AG08396 (cell line): ENCODE measurements at regions not wholly inside any gene's neighbourhood (a gene's known extent, or its start where the extent isn't known, plus 50 kb on each side); places are given as distances from the start of the nearest gene placed in this dataset.
A peak's percentile ranks its signal among the peaks of the same experiment; 100 is the strongest.
"Not testable (repeated sequence)": the region's sequence is repeated elsewhere in the genome, so short reads cannot be mapped to it uniquely, and the experiment has no call there.

Source experiments
- DNase-seq: peaks from one replicate; pipeline ENCODE4 v3.0.0; 2012; ENCODE audit warnings: low spot score, mixed read lengths

DNA sequence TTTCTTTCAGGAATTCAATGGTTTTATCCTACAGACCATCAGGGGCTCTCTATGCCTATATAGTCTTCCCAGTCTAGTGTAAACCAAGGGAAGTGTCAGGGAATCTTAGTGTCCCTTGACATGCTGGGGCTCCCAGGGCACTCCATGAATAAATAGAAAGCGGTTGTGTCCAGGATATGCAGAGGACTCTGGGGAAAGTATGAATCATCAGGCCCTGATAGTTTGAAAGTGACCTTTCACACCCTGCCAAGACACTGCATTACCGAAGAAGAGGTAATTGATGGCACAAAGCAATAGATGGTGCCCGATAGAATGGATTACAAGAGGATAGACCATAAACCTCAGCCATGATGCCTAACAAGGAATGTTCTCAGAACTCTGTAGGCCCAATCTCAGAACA lies 163.3 kb upstream of the DAPK1 start:
- no peak for DNase-seq

DNA sequence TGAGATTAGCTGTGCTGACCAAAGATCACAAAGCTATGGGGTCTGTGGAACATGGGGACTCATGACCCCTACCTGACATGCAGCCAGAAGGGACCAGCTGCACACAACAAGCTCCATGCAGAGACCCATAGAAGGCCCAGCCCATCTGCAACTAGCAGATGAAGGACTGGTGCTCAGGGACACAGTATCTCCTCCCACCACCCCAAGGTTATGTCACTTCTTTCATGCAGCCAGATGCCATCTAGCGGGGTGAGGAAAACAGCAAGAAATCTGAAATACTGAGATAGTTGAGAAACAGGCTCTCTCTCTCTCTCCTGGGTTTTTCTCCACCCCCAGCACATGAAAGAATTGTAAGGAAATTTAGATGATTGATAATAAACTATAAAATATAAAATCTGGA lies 161.3 kb upstream of the DAPK1 start:
- DNase-seq = no peak

DNA sequence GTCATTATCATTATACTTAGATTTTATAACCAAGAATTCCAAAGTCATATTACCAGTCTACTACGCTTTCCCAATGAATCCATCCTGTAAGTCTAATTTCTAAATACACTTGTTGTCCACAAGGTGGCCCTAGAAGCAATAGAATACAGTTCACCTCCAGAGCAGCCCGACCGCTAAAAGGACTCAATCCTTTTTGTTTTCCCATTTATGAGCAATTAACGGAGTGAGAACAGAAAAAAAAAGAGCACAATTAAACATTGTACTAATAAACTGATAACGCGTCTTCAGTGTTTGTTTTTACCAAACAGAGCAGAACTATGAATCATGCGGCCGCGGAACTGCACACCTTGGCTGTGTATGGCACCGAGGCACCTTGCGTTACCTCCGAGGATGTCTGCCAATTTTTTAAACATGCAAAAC lies 160.7 kb upstream of the DAPK1 start:
- peak; percentile 33 for DNase-seq

DNA sequence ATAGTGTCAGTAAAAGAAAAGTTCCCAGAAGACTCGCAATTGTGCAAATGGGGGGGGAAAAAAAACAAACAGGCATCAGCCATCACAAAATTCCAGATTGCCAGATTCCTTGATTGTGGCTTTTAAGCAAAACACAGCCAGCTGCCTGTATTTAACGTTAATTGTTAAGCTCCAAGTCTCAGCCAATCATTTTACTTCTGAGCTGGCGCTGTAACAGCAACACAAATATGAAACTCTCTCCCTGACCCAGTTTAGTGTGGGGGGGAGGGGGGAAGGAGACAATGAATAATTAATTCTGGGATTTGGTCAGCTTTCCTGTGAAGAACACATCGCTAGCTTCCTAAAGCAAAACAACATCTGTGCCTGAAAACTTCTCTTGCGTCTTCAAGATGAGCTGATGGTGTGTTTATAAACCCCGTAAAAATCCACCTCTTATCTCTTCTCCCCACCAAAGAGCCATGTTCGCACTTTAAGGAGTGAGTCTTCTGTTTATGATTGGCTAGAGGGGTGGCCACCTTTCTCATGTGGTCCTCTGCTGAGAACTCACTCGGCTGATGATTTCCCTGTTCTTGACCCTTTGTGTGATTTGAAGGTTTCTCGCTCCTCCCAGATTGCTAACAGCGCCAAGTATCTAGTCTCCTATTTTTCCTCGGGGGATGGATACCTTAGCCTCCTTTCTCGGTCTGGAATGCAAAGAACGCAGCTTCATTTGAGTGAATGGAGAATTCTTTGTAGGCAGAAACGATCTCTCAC lies 160.2 kb upstream of the DAPK1 start:
- no peak for DNase-seq

DNA sequence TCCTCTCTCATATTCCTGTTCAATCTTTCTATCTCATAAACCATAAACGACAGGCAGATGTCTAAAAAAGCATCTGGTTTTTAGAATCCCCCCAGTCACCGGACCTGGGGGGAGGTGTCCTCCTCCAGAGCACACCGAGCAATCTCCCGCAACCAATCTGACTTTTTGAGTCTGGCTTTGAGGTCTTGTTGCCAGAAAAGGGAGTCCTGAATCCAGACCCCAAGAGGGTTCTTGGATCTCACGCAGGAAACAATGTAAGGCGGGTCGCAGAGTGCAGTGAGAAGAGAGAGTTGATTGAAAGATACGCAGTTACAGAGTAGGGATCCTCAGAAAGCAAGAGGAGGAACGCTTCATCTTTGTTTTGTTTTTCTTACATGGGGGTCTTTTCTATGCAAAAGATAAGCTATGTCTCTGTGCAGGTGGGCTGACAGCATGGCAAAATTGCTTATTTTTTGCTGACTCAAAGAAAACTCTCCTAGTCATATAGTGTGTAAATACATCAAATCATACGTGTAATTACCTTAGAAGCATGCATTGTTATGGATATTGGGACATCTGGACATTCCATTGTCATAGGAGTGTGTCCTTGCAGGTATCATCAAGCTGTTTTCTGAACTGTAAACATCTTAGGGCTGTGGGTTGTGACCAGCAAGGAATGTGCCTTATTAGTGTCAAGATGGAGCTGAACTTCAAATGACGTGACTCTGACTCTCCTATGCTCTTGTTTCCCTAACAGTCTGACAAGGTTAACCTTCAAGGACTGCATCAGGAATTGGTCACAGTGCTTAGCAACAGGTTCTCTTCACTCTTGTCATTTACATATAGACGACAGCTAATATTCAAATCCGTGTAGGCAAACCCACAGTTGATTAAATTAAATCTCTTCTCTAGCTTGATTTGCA lies 159.3 kb upstream of the DAPK1 start:
- DNase-seq = no peak

DNA sequence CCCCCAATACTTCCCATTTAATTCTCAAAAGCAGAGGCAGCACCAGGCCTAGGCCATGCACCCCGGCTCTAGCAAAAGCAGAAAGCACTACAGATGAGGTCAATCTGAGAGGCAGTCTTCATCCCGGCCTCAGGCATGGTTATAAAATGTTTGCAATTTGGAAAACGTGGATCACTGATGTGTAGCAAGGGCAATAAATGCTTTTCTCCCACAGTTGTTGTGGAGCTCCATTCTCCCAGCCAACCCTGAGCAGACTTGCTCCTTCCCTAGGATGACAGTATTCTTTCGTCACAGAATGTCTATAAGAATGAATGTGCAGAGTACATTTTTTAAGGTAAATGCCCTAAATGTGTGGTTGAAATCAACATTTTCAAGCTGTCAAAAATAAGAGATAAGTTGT lies 157.3 kb upstream of the DAPK1 start:
- no peak for DNase-seq

DNA sequence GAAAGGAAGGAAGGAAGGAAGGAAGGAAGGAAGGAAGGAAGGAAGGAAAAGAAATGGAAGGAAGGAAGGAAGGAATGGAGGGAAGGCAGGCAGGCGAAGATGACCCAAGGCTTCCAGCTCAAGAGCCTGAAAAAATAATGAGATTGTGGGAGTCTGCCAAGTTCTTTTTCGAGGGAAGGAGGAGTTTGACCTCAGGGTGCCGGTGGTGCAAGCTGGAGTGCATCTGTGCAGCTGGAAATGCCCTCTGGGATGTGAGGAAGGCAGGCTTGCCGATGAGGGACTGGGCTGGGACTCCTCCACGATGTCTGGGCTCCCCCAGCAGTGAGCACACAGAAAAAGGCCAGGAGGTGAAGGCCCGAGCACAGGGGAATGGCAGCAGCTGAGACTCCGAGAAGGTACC lies 154.9 kb upstream of the DAPK1 start:
- DNase-seq = no peak

DNA sequence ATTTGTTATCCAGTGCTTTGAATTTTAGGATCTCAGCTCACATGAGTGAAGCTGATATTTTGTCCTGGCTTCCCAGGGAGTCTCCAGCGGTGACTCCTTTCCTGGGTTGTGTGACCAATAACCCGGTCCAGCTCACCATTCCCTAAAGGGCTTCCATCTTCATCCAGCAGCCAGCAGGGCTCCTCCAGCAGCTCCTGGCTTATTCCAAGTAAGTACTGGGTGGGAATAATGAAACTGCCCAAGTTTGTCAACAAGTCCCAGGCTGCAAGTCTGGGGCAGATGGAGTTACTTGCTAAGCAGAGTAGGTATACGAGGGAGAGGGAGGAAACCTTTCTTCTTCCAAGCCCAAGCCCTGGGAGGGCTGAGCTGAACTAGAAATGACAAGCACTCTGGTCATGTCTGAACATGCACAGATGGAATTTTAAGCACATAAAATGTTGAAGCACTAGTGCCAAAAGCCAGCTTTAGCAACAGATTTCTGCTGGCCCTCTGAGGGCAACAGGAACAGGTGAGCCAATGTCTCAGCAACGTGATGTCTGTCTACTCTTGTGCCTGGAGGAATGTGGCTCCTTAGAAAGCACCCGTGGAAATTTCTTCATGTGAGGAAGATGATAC lies 153.7 kb upstream of the DAPK1 start:
- no peak for DNase-seq

DNA sequence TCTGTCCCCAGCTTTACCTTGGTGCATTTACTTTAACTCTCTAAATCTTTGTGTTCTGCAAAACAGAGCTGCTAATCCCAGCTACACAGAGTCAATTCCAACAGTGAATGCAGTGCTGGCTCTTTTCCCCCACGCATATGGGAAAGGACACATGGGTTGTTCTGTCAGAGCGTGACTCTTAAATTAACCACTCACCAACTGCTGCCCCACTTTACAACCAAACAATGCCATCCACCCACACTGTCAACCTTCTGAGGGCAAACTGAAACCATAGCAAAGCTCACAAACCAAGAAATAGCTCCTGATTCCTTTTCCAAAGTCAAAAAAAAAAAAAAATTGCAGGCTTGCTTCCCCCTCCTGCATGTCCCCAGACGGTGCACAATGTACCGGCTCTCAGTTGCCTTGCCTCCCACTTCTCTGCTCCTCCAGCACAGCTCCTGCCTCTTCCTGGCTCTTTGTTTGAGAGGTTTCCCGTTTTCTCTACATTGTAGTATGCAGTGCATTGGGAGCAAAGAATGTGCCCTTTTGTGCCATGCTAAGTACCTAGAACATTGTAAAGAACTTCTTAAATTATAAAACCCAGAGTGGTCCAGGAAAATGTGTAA lies 151.5 kb upstream of the DAPK1 start:
- DNase-seq = no peak

DNA sequence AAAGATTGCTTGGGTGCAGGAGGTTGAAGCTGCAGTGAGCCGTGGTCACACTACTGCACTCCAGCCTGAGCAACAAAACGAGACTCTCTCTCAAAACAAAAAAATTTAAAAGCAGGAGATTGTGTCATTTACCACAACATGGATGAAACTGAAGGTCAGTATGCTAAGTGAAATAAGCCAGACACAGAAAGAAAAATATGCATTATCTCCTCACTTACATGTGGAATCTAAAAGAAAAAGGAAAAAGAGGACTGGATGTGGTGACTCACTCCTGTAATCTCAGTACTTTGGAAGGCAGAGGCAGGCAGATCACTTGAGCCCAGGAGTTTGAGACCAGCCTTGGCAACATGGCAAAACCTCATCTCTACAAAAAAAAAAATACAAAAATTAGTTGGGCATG lies 146.8 kb upstream of the DAPK1 start:
- no peak for DNase-seq

DNA sequence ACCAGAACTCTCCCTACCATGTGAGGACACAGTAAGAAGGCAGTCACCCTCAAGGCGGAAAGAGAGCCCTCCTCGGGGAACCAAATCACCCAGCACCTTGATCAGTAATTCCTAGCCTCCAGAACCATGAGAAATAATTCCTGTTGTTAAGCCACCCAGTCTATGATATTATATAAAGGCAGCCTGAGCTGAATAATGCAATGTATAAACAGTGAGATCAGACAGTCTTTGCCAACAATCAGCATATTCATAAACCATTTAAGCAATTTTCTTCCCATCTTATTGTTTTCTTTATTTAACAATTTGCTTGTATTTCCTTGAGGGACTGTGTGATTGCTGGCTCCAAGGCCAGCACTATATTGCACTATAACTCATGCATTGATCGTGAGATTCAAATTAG lies 144.4 kb upstream of the DAPK1 start:
- DNase-seq = no peak

DNA sequence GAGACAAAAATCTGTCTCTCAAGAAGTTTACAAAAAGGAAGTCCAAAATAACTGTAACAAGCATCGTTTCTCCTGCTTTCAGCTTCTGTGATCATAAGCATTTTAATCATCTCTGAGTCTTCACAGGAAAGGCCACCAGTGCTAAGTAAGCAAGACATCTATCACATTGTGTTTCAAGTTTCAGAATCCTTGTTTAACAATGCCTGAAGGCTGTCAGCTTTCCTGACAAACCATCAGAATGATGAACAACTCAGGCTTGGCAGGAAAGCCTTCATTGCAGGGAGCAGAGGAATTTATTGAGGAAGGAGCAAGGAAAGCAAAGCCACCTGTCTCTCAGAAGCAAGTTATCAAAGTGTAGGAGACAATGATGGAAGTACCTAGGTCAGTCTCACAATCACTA lies 143.5 kb upstream of the DAPK1 start:
- DNase-seq = no peak

DNA sequence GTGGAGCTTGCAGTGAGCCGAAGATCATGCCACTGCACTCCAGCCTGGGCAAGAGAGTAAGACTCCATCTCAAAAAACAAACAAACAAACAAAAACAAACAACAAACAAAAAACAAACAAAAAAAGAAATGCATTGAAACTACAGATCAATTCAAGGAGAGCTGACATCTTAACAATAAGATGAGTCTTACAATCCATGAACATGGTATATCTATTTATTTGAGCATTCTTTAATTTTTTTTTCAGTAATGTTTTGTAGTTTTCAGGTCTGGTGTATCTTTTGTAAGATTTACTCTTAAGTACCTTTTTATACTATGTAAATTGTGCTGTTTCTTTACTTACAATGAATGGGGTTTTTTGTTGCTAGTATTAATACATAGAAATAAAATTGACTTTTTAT lies 140.1 kb upstream of the DAPK1 start:
- DNase-seq = no peak

DNA sequence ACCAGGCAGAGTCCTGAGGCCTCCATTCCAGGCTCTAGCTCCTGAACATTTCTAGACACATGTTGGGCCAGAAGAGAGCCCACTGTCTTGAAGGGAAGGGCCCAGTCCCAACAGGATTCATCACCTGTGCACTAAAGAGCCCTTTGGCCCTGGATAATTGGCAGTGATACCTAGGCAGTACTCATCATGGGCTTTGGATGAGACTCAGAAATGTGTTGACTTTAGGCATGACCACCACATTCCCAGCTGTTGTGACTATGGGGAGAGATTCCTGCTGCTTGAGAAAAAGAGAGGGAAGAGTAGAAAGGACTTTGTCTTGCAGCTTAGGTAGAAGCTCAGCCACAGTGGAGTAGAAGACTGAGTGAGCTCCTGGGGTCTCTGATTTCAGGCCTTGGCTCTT lies 138.4 kb upstream of the DAPK1 start:
- DNase-seq = no peak

DNA sequence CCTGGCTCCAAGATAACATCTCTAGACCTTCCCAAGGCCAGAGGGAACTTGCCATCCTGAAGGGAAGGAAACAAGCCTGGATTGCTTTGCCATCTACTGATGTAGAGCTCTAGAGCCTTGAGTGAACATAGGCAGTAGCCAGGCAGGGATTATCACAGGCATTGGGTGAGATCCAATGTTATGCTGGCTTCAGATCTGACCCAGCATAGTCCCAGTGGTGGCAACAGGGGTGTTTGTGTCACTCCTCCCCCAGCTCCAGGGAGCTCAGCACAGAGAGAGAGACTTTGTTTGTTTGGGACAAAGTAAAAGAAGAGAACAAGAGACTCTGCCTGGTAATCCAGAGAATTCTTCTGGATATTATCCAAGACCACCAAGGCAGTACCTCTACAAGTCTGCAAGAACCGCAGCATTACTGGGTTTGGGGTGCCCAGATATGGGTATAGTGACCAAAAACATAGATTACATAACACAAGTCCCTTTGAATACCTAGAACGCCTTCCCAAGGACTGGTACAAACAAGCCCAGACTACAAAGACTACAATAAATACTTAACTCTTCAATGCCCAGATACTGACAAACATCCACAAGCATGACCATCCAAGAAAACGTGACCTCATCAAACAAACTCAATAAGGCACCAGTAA lies 137.6 kb upstream of the DAPK1 start:
- DNase-seq = no peak

DNA sequence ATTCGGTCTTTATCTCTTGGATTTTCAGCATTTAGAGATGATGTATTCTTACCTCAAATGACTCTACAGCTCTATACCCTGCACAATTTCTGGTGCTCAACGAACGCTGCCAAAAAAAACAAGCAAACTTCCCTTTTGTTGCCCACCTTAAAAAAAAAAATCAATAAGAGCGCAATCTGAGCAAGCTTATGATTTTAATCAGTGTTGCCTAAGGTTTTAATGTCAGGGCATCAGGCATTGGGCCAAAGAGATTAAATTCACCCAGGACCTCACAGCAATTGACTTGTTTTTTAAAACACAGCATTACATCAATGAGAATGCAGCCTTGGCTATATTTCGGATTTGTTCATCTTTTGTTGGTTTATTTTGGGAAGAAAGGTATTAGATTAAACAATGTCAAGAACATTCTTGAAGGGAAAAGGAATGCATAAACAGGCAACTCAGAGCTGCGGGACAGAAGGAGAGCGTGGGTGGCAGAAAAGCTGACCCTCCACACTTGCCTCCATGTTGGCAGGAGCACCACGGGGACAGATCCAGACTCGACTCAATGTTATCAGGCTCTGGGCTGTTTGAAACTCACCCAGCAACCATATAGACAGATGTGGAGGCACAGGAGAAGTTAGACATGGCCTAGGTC lies 127.5 kb upstream of the DAPK1 start:
- DNase-seq = no peak

DNA sequence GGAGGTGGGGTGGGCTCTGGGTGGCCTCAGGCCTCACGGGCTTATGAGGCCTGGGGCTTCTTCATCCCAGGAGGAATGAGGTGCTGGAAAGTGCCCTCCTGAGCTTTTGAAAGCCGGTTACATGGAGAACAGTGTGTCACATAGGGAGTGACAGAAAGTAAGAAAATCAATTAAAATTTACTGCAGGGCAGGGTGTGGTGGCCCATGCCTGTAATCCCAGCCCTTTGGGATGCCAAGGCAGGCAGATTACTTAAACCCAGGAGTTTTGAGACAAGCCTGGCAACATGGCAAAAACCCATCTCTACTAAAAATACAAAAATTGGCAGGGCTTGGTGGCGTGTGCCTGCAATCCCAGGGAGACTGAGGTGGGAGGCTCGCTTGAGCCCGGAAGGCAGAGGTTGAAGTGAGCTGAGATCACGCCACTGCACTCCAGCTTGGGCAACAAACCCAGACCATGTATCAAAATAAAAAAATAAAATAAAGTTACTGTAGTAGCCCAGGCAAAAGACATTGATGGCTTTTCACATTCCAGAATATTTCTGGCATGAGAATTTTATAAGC lies 125.8 kb upstream of the DAPK1 start:
- DNase-seq = no peak

DNA sequence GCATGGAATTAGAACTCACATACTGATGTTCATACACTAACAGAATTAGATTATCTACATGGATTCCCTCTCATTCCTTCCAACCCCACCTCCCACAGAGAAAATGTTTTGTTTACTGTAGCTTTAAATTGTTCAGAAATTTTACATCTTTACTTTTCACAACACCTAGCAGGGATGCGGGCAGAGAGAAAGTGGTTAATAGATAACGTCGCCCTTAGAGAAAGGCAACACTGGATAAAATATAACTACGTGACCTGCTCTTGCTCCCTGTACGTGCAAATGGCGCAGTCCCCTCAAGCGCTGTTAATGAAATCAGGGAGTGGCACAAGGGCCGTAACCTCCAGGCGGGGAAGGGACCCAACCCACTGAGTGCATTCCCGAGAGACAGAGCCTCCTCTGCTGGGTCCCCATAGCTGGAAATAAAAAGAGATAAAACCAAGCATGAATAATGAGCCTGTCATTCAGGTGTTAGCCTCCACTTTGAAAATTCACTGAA lies 125.3 kb upstream of the DAPK1 start:
- no peak for DNase-seq

DNA sequence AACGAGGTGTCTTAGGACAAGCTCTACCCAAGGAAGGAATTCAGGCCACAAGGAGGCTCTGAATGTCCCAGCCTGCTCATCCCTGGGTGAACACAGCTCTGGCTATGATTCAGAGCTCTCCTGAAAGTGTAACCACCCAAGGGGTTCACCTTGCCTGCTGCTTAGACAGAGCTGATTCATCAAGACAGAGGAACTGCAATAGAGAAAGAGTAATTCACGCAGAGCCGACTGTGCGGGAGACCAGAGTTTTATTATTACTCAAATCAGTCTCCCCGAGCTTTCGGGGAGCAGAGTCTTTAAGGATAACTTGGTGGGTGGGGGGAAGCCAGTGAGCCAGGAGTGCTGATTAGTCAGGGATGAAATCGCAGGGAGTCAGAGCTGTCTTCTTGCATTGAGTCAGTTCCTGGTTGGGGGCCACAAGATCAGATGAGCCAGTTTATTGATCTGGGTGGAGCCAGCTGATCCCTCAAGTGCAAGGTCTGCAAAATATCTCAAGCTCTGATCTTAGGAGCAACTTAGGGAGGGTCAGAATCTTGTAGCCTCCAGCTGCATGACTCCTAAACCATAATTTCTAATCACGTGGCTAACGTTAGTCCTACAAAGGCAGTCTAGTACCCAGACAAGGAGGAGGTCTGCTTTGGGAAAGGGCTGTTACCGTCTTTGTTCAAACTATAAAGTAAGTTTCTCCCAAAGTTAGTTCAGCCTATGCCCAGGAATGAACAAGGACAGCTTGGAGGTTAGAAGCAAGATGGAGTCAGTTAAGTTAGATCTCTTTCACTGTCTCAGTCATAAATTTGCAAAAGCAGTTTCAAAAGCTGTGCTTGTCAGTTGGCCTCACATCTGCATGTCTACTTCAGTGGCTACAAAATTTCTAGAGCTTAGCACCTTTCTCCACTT lies 123.4 kb upstream of the DAPK1 start:
- not testable (repeated sequence) for DNase-seq
